GM12878 (cell line): ENCODE measurements at regions not wholly inside any gene's neighbourhood (a gene's known extent, or its start where the extent isn't known, plus 50 kb on each side); places are given as distances from the start of the nearest gene placed in this dataset.

Source experiments
- ATAC-seq: fragments of 200-7000 bp; cut with Tn5 transposase; 3 replicates; pipeline ENCODE4 v1.9.1; 2020; ENCODE audit warnings: mild to moderate bottlenecking, moderate library complexity
- BruUV-seq: library from RNA; stranded (reverse); fragments of 400-500 nt; replicated peaks from 2 replicates; lab custom pipeline; 2021; lab: Mats Ljungman, UMichigan
- CTCF ChIA-PET: fragments of 300-600 bp; sonication (Branson Sonifier 250); formaldehyde crosslinking; extraction: SDS; loops from one replicate; lab custom pipeline; 2021; ENCODE audit warnings: inconsistent platforms; lab: Yijun Ruan, JAX
- POLR2A ChIA-PET: fragments of 350-600 bp; formaldehyde crosslinking; extraction: SDS; loops from one replicate; lab custom pipeline; 2021; ENCODE audit warnings: inconsistent platforms; lab: Charles Lee
- RAD21 ChIA-PET: fragments of 300-600 bp; sonication (Branson Sonifier 250); formaldehyde crosslinking; loops from one replicate; lab custom pipeline; 2023; ENCODE audit warnings: antibody characterized with exemption; ENCODE audit not compliant: unreplicated experiment; lab: Charles Lee
- SMC1A ChIA-PET: fragments of 300-600 bp; sonication (Branson Sonifier 250); formaldehyde crosslinking; loops from one replicate; lab custom pipeline; 2023; ENCODE audit not compliant: unreplicated experiment, uncharacterized antibody; lab: Charles Lee
- DNase-seq: peaks from one replicate; pipeline ENCODE4 v3.0.0-alpha.2; 2011; ENCODE audit warnings: low read depth, low spot score
- FAIRE-seq: peaks from 3 replicates; lab custom pipeline; 2011; peaks lifted over from hg19 to GRCh38; lab: Jason Lieb, UNC
- H2AFZ ChIP-seq: 2 replicates; pipeline ENCODE4 v1.6.0; 2011; ENCODE audit warnings: low read depth, low read length, control low read depth; ENCODE audit not compliant: control insufficient read depth
- H3K27ac ChIP-seq: 2 replicates; pipeline ENCODE4 v1.5.1; 2011; ENCODE audit warnings: control low read depth; ENCODE audit not compliant: control insufficient read depth, insufficient read depth
- H3K27me3 ChIP-seq, 2 experiments: replicated peaks in 1 of 2; 2 replicates each; pipeline versions ENCODE4 v1.6.0 to v1.6.1; 2011; ENCODE audit warnings: low read length in 1 of 2; ENCODE audit not compliant: control insufficient read depth in 2 of 2, insufficient read depth in 2 of 2
- H3K36me3 ChIP-seq, 2 experiments: 2 replicates each; pipeline ENCODE4 v1.5.1; 2011; ENCODE audit warnings: low read length in 1 of 2; ENCODE audit not compliant: control insufficient read depth in 2 of 2, insufficient read depth in 2 of 2
- H3K4me1 ChIP-seq: 2 replicates; pipeline ENCODE4 v1.6.1; 2011; ENCODE audit warnings: mild to moderate bottlenecking, low read length, moderate library complexity, mixed read lengths; ENCODE audit not compliant: control insufficient read depth, insufficient read depth
- H3K4me2 ChIP-seq: 2 replicates; pipeline ENCODE4 v1.6.0; 2011; ENCODE audit warnings: control low read depth; ENCODE audit not compliant: control insufficient read depth, insufficient read depth
- H3K4me3 ChIP-seq: fragments of 200-600 bp; sonication (generic); 2 replicates; pipeline ENCODE4 v1.5.1; 2016
- H3K79me2 ChIP-seq: 2 replicates; pipeline ENCODE4 v1.6.0; 2011; ENCODE audit warnings: low read length; ENCODE audit not compliant: control insufficient read depth, insufficient read depth
- H3K9ac ChIP-seq: 2 replicates; pipeline ENCODE4 v1.8.0; 2011; ENCODE audit warnings: low read length, control low read depth, mixed read lengths; ENCODE audit not compliant: control insufficient read depth, insufficient read depth
- H3K9me3 ChIP-seq: replicated peaks from 3 replicates; pipeline ENCODE4 v1.5.1; 2011; ENCODE audit warnings: mild to moderate bottlenecking, low read length; ENCODE audit not compliant: control insufficient read depth, insufficient read depth
- H4K20me1 ChIP-seq: 2 replicates; pipeline ENCODE4 v1.6.0; 2011; ENCODE audit not compliant: control insufficient read depth, insufficient read depth
- ATF7 ChIP-seq: fragments of 450-650 bp; IDR thresholded peaks from 2 replicates; pipeline ENCODE4 v1.6.1; 2016; ENCODE audit warnings: low read depth, mild to moderate bottlenecking
- CBX3 ChIP-seq: fragments of 200-600 bp; sonication (generic); IDR thresholded peaks from 2 replicates; pipeline ENCODE4 v1.6.1; 2016; ENCODE audit warnings: low read depth, borderline replicate concordance
- EED ChIP-seq: sonication (generic); IDR thresholded peaks from 2 replicates; pipeline ENCODE4 v1.6.1; 2016; ENCODE audit warnings: antibody characterized with exemption, low read depth
- FOXK2 ChIP-seq: fragments of 450-650 bp; IDR thresholded peaks from 2 replicates; pipeline ENCODE4 v1.6.1; 2017; ENCODE audit warnings: mild to moderate bottlenecking, moderate library complexity
- JUNB ChIP-seq: IDR thresholded peaks from 2 replicates; pipeline ENCODE4 v1.6.1; 2016; ENCODE audit warnings: antibody characterized with exemption, mild to moderate bottlenecking
- RAD21 ChIP-seq: IDR thresholded peaks from 2 replicates; pipeline ENCODE4 v1.6.1; 2011; ENCODE audit warnings: mild to moderate bottlenecking, low read depth, low read length, moderate library complexity; ENCODE audit not compliant: insufficient read depth
- RCOR1 ChIP-seq: conservative IDR thresholded peaks from 2 replicates; pipeline ENCODE4 v1.6.1; 2012; ENCODE audit warnings: low read depth, low read length, improper control_type of control experiment
- TAF1 ChIP-seq: IDR thresholded peaks from 2 replicates; pipeline ENCODE4 v1.6.1; 2011; ENCODE audit warnings: mild to moderate bottlenecking, low read depth, low read length, borderline replicate concordance
- ZNF622 ChIP-seq: fragments of 450-650 bp; IDR thresholded peaks from 2 replicates; pipeline ENCODE4 v1.6.1; 2017; ENCODE audit warnings: mild to moderate bottlenecking, inconsistent platforms
- WGBS: methylation state at CpG from one replicate; pipeline ENCODE4 v1.1.6; 2016; ENCODE audit warnings: low lambda C conversion rate; ENCODE audit not compliant: insufficient replicate concordance, insufficient coverage; ENCODE audit errors: missing lambda C conversion rate; 5-methylcytosine and 5-hydroxymethylcytosine counted together
- in situ Hi-C: fragments of 300-500 bp; cut with MboI; formaldehyde crosslinking; loops from 9 replicates; pipeline ENCODE4 v1.14.3; 2018; ENCODE audit warnings: mixed read lengths
- intact Hi-C: fragments of 100-400 bp; cut with micrococcal nuclease; formaldehyde crosslinking; loops from one replicate; pipeline ENCODE4 v1.14.2; 2022; ENCODE audit not compliant: unreplicated experiment
- TF ChIP-seq, protein P1 (sequence below): fragments of 450-650 bp; IDR thresholded peaks from 2 replicates; pipeline ENCODE4 v1.6.1; 2016; ENCODE audit warnings: mild to moderate bottlenecking, moderate library complexity, borderline replicate concordance
- TF ChIP-seq, protein P2 (sequence below): fragments of 450-650 bp; IDR thresholded peaks from 2 replicates; pipeline ENCODE4 v1.6.1; 2014; ENCODE audit warnings: mild to moderate bottlenecking

DNA sequence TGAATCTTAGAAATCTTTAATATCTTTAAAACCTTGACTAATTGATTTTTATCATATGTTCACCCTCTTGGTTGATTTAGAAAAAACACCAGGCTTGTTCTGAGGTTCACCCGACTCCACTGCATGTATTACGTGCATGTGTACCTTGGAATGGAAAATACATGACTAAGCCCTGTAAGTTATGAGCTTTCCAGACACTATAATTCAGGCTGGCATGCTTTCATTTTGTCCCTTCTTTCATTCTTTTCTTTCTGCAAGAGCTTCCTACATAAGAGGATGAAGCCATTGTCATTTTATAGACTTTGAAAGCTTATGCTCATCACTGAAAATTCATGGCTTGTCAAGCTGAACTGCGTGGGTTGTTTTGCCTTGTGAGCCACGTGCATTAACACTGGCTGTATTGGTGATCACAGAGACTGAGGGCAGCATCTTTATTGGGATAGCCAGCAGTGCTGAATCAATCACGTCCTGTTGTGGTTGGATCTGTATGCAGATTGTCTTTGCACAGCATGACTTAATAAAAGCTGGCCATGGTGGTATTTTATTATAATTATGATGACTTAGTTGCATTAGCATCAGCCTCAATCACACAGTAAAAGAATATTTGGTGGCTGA is 141.9 kb downstream of the SLIT2 start:
- Histone ChIP-seq H3K27ac (no peak overlapping the region), H3K4me3 (no peak overlapping the region), H3K27me3 (no peaks in the 10 kb centered on the region), H2AFZ (no peak overlapping the region), H3K4me2 (no peak overlapping the region), H3K36me3 (no peaks in the 10 kb centered on the region), H4K20me1 (no peaks in the 10 kb centered on the region), H3K4me1 (no peaks in the 10 kb centered on the region), H3K9ac (no peak overlapping the region), H3K79me2 (no peaks in the 10 kb centered on the region), H3K9me3 (no peaks in the 10 kb centered on the region)
- in situ Hi-C loops (no loop called here), intact Hi-C loops (loop anchor here (10.0 kb wide), 1 partner anchor 1191 kb away; no protein-coding TSS in a partner anchor)
- RAD21 ChIA-PET: no interaction called here
- 16% methylated on average over 5 of the region's 5 CpGs for WGBS
- TF ChIP-seq, protein P1, sequence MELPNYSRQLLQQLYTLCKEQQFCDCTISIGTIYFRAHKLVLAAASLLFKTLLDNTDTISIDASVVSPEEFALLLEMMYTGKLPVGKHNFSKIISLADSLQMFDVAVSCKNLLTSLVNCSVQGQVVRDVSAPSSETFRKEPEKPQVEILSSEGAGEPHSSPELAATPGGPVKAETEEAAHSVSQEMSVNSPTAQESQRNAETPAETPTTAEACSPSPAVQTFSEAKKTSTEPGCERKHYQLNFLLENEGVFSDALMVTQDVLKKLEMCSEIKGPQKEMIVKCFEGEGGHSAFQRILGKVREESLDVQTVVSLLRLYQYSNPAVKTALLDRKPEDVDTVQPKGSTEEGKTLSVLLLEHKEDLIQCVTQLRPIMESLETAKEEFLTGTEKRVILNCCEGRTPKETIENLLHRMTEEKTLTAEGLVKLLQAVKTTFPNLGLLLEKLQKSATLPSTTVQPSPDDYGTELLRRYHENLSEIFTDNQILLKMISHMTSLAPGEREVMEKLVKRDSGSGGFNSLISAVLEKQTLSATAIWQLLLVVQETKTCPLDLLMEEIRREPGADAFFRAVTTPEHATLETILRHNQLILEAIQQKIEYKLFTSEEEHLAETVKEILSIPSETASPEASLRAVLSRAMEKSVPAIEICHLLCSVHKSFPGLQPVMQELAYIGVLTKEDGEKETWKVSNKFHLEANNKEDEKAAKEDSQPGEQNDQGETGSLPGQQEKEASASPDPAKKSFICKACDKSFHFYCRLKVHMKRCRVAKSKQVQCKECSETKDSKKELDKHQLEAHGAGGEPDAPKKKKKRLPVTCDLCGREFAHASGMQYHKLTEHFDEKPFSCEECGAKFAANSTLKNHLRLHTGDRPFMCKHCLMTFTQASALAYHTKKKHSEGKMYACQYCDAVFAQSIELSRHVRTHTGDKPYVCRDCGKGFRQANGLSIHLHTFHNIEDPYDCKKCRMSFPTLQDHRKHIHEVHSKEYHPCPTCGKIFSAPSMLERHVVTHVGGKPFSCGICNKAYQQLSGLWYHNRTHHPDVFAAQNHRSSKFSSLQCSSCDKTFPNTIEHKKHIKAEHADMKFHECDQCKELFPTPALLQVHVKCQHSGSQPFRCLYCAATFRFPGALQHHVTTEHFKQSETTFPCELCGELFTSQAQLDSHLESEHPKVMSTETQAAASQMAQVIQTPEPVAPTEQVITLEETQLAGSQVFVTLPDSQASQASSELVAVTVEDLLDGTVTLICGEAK: no peak
- TF ChIP-seq RAD21: no peak
- TF ChIP-seq JUNB: no peak
- no peak for TF ChIP-seq ATF7
- TF ChIP-seq, protein P2, sequence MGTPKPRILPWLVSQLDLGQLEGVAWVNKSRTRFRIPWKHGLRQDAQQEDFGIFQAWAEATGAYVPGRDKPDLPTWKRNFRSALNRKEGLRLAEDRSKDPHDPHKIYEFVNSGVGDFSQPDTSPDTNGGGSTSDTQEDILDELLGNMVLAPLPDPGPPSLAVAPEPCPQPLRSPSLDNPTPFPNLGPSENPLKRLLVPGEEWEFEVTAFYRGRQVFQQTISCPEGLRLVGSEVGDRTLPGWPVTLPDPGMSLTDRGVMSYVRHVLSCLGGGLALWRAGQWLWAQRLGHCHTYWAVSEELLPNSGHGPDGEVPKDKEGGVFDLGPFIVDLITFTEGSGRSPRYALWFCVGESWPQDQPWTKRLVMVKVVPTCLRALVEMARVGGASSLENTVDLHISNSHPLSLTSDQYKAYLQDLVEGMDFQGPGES: no peak
- TF ChIP-seq TAF1: no peak
- TF ChIP-seq ZNF622: no peak
- TF ChIP-seq RCOR1: no peak
- TF ChIP-seq FOXK2: no peak
- TF ChIP-seq CBX3: no peak
- TF ChIP-seq EED: no peak
- SMC1A ChIA-PET: interaction anchor here (0.7 to 1.1 kb wide), 3 partner anchors 18 to 213 kb away, joined by 3 read pairs; no protein-coding TSS in a partner anchor
- CTCF ChIA-PET: interaction anchor here (0.7 to 3.6 kb wide), 5 partner anchors 9 to 291 kb away, joined by 3 to 30 read pairs (median 24); no protein-coding TSS in a partner anchor
- no TSS peak for BruUV-seq
- DNase-seq (no peak), FAIRE-seq (no peak), ATAC-seq (no peak)
- POLR2A ChIA-PET: no interaction called here
